RWPE1 (cell line): ENCODE measurements at regions not wholly inside any gene's neighbourhood (a gene's known extent, or its start where the extent isn't known, plus 50 kb on each side); places are given as distances from the start of the nearest gene placed in this dataset.

ENCODE experiments used
- CTCF ChIA-PET: fragments of 350-600 bp; sonication (Branson Sonifier 250); formaldehyde crosslinking; extraction: SDS; loops from one replicate; lab custom pipeline; 2021; lab: Yijun Ruan, JAX
- POLR2A ChIA-PET: fragments of 400-600 bp; formaldehyde crosslinking; extraction: SDS; loops from one replicate; lab custom pipeline; 2020; ENCODE audit warnings: antibody characterized with exemption; ENCODE audit not compliant: low non-redundant PET; lab: Yijun Ruan, JAX
- DNase-seq: peaks from one replicate; pipeline ENCODE4 v3.0.0; 2012; ENCODE audit warnings: low spot score
- H3K27ac ChIP-seq: fragments of 450-650 bp; 2 replicates; pipeline ENCODE4 v1.5.1; 2017
- TF ChIP-seq, protein P1 (sequence below): fragments of 450-650 bp; conservative IDR thresholded peaks from 2 replicates; pipeline ENCODE4 v1.5.1; 2017; ENCODE audit warnings: low read depth, mild to moderate bottlenecking

GRCh38 chr10:130550952-130551674, 414.9 kb downstream of the GLRX3 start:
- DNase-seq = no peak
- POLR2A ChIA-PET = no interaction called here
- no peak overlapping the region for H3K27ac ChIP-seq
- CTCF ChIA-PET = no interaction called here
- TF ChIP-seq, protein P1, sequence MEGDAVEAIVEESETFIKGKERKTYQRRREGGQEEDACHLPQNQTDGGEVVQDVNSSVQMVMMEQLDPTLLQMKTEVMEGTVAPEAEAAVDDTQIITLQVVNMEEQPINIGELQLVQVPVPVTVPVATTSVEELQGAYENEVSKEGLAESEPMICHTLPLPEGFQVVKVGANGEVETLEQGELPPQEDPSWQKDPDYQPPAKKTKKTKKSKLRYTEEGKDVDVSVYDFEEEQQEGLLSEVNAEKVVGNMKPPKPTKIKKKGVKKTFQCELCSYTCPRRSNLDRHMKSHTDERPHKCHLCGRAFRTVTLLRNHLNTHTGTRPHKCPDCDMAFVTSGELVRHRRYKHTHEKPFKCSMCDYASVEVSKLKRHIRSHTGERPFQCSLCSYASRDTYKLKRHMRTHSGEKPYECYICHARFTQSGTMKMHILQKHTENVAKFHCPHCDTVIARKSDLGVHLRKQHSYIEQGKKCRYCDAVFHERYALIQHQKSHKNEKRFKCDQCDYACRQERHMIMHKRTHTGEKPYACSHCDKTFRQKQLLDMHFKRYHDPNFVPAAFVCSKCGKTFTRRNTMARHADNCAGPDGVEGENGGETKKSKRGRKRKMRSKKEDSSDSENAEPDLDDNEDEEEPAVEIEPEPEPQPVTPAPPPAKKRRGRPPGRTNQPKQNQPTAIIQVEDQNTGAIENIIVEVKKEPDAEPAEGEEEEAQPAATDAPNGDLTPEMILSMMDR = no peak

DNA sequence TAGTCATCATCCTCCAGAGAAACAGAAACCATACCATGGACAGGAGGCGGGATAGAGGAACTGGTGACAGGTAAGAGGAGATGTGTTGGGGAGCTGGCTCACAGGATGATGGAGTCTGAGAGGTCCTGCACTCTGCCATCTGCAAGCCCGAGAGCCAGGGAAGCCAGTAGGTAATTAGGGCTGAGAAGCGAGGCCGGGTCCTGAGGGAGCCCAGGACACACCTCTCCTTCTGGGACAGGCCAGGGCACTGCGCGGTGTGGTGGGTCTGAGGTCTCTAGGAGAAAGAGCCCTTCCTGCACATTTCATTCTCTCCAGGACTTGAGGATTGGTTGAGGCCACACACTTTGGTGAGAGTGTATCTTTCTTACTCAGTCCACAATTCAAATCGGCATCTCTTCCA, 415.5 kb downstream of the GLRX3 start:
- DNase-seq = no peak
- no peak overlapping the region for H3K27ac ChIP-seq
- TF ChIP-seq, protein P1 = no peak
- ChIA-PET CTCF (no interaction called here), POLR2A (no interaction called here)

DNA sequence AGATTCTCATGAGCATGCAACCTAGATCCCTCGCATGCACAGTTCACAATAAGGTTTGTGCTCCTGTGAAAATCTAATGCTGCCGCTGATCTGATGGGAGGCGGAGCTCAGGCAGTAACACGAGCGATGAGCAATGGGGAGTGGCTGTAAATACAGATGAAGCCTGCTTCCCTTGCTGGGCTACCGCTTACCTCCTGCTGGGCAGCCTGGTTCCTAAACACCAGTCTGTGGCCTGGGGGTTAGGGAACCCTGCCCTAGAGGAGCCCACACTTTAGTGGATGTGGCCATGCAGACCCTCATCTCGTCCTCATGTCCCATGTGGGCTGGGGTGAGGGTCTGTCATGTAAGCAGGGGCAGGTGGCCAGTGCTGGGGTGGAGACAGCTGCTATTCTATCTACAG, 417.6 kb downstream of the GLRX3 start:
- H3K27ac ChIP-seq = no peak overlapping the region
- TF ChIP-seq, protein P1 = no peak
- DNase-seq = no peak
- CTCF ChIA-PET = interaction anchor here (0.6 kb wide), 1 partner anchor 191 kb away, joined by 3 read pairs; no protein-coding TSS in a partner anchor
- POLR2A ChIA-PET = no interaction called here

DNA sequence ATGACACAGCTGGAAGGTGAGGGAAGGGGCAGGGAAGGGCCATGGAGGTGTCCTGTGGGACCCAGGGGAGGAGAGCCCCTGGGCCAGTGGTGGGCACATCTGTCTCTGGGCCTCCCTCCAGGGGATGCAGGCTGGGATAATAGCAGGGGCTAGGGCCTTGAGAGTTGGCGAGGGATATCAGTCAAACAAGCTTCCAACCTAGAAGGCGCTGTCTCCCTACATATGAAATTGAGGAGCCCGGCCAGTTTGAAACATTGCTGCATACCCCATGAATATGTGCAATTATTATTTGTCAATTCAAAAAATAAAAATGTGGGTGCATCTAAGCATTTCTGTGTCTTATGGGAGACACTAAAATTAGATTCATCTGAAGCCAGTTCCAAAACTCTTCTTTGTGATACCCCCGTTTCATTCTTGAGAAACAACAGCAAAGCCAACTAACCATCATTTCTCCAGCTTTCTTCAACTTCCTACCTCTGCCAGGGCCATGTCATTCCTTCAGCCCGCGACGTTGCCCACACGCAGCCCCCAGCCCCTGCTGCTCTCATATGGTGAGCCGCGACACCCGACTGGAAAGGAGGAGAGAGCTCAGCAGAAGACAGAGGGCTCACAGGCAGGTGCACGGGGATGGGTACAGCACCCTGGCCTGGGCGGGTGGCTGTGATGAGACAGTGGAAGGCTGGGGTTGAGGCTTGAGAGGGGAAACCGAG, 418.7 kb downstream of the GLRX3 start:
- CTCF ChIA-PET = interaction anchor here (0.6 kb wide), 1 partner anchor 192 kb away, joined by 3 read pairs; no protein-coding TSS in a partner anchor
- TF ChIP-seq, protein P1 = no peak
- no peak for DNase-seq
- POLR2A ChIA-PET = no interaction called here
- no peak overlapping the region for H3K27ac ChIP-seq

- ChIA-PET CTCF (no interaction called here), POLR2A (no interaction called here)
- TF ChIP-seq, protein P1 = no peak
- no peak overlapping the region for H3K27ac ChIP-seq
- DNase-seq = no peak
Observed at GRCh38 chr10:130555411-130555750, 419.2 kb downstream of the GLRX3 start.

DNA sequence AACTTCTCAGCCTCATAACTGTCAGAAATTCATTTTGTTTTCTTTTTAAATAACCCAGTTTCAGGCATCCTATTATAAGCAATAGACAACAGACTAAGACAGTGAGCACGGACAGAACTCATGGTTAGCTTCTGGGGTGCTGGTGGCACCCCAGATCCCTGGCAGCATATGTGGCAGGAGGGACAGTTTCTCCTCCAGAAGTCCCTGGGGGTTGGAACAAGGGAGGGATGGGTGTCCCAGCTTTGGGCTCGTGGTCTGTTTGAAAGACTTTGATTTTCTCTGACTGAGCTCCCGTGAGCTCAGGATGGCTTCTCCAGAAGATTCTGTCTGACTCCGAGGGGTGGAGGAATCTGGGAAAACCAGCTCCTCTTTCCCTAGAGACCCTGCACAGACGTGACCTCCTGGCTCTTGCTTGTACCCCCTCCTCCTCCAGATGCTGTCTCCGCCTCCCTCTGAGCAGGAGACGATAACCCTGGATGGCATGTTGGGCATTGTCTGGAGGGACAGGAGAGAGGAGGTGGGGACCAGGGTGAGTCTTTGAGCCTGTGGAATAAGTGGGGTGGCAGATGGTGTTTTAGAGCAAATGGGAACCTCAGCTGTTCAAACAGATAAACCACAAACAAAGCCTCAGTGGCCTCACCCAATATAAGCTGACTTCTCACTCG, 421.1 kb downstream of the GLRX3 start:
- TF ChIP-seq, protein P1 = no peak
- DNase-seq = no peak
- no peak overlapping the region for H3K27ac ChIP-seq
- ChIA-PET POLR2A (interaction anchor here (0.6 kb wide), 1 partner anchor 372 kb away, joined by 3 read pairs; no protein-coding TSS in a partner anchor), CTCF (no interaction called here)
